SKM-1 (cell line): ENCODE measurements at regions not wholly inside any gene's neighbourhood (a gene's known extent, or its start where the extent isn't known, plus 50 kb on each side); places are given as distances from the start of the nearest gene placed in this dataset.
"Not testable (repeated sequence)": the region's sequence is repeated elsewhere in the genome, so short reads cannot be mapped to it uniquely, and the experiment has no call there.

Experiments
- DNase-seq: peaks from one replicate; lab custom pipeline; 2025; ENCODE audit not compliant: unreplicated experiment; lab: John Stamatoyannopoulos, UW

DNA sequence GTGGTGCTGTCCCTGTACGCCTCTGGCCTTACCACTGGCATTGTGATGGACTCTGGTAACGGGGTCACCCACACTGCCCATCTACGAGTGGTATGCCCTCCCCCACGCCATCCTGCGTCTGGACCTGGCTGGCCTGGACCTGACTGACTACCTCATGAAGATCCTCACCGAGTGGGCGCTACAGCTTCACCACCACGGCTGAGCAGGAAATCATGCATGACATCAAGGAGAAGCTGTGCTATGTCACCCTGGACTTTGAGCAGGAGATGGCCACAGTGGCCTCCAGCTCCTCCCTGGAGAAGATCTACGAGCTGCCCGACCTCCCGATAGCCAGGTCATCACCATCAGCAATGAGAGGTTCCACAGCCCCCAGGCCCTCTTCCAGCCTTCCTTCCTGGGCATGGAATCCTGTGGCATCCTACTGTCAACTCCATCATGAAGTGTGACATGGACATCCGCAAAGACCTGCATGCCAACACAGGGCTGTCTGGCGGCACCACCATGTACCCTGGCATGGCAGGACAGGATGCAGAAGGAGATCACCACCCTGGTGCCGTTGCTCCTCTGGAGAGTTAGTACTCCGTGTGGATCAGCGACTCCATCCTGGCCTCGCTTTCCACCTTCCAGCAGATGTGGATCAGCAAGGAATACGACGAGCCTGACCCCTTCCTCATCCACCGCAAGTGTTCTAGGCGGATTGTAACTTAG is 434.2 kb upstream of the RGMB start:
- no peak for DNase-seq

DNA sequence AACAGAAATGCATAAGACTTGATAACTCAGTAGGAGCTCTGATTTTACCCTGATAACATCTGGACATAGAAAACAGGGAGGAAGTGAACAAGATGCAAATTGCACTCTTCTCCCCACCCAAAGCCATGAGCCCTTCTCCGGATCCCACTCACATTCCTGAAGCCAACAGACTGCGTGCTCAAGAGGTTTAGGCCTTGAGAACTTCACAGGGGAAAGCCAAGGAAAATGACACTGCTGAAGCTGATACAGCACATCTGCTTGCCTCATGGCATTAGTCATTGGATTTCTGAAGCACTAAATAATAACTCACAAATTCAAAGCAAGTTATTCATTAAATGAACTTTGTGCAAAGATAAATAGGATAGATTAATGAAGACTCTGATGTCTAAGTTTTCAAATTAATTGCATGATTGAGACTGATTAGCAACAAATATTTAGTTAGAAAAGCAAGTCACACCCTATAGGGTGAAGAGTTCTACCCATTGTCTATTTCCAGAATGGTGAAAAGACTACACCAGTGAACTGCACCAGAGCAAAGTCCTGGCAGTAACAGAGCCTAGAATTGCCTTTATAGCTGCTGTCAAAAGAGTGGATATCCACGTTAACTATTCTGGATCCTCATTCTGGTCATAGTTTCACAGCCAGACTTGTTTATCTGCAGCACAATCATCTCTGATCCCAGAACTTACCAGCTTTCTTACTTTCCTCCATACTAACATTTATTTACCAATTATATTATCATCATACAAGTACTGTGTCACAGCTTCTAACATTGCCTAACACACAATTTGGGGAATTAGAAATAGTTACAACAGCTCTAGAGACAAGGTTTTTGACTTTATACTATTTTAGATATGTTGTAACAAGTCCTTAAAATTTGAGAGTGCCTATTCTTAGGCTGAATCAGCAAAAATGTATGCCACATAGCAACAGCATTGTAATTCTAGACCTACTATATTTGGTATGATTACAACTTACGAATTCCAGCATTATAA is 432.1 kb upstream of the RGMB start:
- DNase-seq, result no peak

DNA sequence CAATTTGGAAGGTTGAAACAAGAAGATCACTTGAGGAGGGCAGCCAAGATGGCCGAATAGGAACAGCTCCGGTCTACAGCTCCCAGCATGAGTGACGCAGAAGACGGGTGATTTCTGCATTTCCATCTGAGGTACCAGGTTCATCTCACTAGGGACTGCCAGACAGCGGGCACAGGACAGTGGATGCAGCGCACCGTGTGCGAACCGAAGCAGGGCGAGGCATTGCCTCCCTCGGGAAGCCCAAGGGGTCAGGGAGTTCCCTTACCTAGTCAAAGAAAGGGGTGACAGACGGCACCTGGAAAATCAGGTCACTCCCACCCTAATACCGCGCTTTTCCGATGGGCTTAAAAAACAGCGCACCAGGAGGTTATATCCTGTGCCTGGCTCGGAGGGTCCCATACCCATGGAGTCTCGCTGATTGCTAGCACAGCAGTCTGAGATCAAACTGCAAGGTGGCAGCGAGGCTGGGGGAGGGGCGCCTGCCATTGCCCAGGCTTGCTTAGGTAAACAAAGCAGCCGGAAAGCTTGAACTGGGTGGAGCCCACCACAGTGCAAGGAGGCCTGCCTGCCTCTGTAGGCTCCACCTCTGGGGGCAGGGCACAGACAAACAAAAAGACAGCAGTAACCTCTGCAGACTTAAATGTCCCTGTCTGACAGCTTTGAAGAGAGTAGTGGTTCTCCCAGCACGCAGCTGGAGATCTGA is 430.4 kb upstream of the RGMB start:
- DNase-seq, result not testable (repeated sequence)

DNA sequence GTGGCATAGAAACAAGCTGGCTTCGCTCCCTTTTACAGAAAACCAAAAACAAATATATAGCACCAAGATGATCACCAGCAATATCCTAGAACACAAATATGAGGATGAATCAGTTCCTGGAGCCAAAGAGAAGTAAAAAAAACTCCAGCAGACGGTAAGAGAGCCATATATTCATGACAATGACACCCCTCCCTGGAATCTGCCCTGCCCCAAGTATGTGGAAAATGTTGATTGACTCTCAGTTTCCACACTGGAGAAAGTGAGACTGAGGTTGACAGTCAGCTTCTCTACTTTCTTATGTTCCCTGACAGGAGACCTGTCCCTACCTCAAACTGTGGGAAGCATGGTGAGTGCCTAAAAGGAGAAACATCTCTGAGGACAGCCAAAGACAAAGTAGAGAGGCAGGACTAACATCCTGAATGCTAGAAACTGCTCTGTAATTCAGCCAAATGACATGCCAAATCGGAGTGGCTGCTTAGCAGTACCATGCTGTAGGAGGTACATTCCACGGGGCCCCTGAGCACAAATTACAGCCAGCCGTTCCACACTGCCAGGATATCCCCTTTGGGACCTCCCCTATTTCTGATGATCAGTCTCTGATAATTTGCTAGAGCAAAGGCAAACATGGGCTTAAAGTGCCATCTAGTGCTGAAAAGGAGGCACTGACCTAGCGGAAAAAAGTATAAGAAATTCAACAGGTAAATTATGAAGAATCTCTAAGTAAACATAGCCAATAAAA is 424.0 kb upstream of the RGMB start:
- no peak for DNase-seq

DNA sequence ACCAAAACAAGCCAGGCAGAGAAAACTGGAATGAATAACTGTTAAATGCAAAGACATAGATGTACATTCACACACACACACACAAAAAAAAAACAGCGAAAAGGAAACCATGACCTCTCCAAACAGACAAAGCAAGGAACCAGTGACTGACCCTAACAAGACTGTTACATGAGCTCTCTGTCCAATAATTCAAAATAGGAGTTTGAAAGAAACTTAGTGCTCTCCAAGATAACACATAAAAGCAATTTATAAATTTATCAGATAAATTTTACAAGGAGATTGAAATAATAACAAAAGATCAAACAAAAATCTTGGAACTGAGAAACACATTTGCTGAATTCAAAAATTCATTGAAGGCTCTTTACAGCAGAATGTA is 423.5 kb upstream of the RGMB start:
- no peak for DNase-seq

DNA sequence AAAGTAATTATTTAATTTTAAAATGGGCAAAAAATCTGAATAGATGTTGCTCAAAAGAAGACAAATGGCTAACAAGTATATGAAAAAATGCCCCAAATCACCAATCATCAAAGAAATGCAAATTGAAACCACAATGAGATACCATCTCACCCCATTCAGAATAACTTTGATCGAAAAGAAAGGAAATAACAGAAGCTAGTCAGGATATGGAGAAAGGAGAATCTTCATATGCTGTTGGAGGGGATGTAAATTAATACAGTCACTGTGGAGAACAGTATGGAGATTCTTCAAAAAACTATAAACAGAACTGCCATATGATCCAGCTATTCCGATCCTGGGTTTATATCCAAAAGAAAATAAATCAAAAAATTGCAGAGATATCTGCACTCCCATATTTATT is 418.5 kb upstream of the RGMB start:
- no peak for DNase-seq

DNA sequence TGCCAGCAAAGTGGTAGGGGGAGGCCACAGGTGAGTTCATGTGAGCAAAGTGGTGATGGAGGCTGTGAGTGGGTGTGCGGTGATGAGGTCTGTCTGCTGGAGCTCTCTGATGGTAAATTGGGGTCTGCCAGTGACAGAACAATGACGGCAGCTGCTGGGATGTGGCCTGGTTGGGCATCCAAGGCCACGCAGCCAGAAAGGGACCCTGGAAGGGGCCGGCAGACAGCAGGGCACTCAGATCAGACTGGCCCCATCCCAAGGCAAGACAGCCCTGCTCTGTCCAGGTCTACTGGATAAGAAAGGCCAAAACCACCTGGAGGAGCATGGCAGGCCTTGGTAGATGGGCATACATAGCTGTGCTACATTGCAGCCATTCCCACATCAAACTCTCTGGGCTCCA is 412.9 kb upstream of the RGMB start:
- DNase-seq, result no peak

DNA sequence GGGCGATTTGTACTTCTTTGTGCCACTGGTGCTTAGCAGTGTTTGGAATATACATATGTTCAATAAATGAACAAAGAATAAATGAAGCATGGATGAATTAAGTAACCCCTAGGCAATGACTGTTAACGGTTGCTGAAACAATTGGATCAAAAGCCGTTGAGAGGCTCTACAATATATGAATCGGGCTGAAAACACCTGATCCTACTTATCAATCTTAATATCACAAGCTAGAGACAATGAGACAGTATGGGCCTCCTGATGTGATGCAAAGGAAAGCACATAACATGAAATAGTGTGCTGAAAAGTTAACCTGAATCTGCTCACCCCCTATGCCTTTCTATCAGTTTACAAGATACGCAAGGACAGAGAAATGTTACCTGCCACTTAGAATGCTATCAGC is 410.3 kb upstream of the RGMB start:
- no peak for DNase-seq

DNA sequence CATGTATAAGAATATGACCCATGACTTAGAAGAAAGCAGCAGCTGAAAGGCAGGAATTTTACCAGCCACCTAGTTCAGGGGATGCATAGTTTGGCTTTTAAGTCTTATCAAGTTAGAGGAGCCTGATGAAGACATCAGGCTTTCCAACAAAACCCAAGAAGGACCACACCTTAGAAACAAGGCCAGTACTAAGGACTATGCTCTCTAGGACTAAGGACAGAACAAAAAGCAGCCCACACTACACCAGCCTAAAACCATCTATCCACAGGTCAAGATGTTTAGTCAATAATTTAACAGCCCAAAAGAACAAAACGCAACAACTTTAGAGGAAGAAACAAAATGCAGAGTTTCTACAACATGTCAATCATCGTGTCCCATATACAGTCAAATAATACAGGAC is 408.9 kb upstream of the RGMB start:
- no peak for DNase-seq

DNA sequence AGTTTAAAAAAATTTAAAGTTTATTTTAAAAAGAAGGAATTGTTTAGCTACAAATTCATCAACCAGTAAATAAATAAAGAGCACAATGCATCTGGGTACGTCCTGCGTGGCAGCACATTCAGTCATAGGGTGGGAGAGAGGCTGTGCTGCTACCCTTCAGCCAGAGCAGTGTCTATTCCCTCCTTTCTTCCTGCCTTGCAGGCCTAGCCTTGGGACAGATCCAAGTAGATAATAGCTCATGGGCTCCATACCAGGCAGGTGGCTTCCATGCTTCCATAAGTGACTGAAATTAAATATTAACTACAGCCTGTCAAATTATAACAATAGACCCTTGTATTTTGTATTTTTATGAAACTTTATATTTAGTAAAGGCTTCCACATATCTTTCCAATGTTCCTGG is 408.3 kb upstream of the RGMB start:
- DNase-seq, result no peak

DNA sequence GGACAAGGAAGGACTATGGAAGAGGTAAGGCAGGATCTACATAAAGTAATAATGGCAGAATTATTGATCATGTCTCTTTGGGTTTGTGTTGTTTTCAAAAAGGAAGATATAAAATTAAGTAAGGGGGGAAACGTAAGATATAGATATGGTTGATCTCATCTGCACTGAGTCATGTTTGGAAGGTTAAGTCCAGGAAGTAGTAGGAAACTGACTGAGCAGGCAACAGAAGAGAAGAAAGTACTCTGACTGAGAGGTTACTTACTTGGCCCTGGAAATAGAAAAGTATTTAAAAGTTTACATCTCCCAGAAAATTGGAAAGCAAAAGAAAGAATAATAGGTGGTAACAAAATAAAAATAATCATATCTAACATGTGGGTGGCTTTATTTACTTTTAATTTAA is 405.3 kb upstream of the RGMB start:
- DNase-seq, result no peak

DNA sequence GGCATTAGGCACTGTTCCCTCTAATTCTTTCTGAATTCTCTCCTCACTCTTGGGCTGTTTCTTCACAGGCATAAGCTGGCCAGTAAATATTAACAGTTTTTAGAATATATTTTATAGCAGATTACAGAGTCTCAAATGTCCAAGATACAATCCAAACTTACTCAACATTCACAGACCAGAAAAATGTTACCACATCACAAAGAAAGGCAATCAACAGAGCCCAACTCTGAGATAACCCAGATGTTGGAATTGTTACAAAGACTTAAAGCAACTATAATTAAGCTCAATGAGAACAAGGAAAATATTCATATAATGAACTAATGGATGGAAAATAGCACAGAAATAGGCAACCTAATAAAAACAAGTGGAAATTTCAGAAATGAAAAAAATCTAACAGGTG is 401.1 kb upstream of the RGMB start:
- DNase-seq, result no peak

DNA sequence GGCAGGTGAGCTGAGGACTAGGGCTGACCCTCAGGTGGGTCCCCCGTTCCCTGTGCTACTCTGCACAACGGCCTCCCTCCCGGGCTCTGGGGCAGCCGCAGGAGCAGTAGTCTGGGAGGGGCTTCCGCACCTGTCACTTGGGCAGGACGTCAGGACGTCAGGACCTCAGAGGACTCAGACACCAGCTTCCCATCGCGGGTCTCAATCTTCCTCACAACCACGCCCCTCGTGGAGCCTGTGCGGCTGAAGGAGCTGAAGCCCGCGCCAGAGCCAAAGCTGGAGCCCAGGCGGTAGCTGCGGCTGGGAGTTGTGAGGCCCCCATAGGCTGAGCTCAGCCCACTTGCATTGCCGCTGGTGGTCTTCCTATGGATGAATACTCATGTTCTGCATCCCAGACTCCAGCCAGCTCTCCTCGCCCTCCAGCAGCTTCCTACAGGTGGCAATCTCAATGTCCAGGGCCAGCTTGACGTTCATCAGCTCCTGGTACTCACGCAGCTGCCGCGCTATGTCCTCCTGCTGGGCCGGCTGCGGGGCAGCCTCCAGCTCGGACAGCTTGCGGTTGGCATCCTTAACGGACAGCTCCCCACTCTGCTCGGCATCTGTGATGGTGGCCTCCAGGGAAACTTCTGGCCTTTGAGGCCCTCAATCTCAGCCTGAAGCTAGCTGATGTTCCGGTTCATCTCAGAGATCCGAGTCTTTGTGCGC is 381.4 kb upstream of the RGMB start:
- DNase-seq, result no peak

DNA sequence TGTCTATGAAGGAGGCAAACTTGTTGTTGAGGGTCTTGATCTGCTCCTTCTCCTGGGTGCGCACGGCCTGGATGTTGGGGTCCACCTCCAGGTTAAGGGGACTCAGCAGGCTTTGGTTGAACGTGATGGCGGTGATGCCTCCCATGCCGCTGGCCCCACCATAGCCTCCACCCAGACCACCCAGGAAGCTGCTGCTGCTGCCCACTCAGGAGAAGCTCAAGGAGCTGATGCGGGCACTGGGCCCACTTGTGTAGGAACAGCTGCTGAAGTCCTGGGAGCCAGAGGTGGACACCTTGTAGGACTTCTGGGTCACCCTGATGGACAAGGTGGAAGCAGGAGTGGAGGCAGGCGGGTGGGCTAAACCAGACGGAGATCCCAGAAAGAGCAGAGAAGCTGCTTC is 380.3 kb upstream of the RGMB start:
- not testable (repeated sequence) for DNase-seq

DNA sequence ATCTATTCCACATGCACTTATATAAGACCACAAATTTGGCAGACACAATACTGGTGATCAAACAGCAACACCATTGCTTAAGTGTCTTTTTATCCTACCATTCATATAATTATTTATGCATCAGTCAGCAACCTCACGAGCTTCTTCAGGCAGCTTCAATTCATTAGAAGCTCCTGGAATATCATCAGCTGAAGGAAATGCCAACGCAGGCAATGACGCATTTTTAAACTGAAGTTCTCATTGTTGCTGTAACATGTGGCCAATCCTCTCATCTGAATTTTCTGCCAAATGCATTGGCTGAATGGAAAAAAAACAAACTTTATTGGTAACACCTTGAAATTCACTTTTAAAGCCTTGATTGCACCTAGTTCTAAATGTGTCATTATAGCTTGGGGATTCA is 376.4 kb upstream of the RGMB start:
- no peak for DNase-seq

DNA sequence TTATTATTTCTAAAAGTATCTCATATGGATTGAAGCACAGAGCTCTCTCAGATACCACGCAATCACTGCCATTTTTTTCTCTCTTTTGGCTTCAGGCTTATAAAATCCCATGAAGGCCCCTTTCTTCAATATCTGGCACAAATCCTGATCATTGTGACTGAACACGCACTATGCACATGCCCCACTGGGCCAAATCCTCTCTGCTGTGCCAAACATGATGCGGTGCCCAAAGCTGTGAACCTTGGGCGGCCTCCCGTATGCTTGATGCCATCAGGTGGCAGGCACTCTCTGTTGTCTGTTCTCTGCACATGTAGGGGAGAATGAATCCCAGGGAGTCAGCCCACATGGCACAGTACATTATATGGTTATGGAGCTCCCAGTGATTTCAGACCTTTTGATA is 375.0 kb upstream of the RGMB start:
- no peak for DNase-seq

DNA sequence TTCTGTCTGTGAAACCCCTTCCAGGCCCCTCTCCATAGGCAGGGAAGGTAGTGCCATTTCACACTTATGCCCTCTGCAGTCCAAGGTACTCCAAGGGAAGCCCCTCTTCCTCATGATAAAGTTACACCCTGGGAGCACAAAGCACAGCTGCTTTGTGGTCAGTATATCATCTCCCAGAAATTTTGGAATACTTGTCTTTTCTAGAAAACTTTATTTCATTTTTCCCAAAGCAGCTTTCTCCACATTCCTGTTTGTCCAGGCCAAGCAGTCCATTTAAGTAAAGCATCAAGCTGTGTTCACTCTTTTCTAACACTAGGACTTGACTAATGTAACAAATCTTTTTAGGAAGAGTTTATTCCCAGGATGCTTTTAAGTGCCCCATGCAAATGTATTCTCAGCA is 371.8 kb upstream of the RGMB start:
- no peak for DNase-seq

DNA sequence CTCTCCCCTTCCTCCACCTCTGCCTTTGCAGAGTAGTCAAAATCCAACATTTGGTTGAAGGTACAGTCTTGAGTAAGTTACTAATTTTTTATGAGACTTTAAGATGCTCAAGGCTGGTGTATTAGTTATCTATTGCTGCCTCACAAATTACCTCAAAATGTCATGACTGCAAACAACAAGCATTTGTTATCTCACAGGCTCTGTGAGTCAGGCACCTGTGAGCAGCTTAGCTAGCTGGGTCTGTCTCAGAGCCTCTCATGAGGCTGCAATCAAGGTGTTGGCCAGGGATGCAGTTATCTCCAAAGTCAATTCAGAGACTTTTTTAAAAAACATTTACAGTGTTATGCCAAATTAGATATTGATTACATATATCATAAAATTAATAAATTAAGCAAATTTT is 371.3 kb upstream of the RGMB start:
- no peak for DNase-seq

DNA sequence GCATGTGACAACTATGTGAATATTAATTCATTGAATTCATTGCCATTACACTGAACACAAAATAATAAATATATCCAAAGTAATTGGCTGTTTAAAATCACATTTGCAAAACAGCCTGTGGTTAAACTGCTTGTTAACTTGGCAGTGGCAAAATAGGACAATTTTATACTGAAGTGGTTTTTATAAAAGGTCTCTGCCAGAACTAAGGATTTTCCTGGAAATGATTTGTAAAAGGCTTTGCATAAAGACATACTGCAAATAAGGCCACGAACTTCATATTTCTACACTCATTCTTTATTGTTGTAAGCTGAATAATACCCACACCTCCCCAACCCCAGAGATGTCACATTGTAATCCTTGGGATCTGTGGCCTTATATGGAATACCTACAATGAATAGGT is 370.3 kb upstream of the RGMB start:
- DNase-seq, result no peak

DNA sequence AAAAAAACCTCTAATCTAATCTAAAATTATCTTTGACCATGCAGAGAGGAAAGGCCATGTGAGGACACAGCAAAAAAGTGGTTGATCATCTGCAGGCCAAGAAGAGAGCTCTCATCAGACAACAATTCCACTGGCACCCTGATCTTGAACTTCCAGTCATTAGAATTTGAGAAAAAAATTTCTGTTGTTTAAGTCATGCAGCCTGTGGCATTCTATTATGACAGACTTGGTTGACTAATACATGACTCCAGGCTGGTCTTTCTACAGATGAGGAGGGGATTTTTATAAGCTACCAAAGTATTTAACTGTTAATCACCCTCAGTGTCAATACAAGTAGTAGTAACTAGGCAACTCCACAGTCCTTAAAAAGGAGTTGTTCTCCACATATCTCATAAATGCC is 358.5 kb upstream of the RGMB start:
- no peak for DNase-seq

DNA sequence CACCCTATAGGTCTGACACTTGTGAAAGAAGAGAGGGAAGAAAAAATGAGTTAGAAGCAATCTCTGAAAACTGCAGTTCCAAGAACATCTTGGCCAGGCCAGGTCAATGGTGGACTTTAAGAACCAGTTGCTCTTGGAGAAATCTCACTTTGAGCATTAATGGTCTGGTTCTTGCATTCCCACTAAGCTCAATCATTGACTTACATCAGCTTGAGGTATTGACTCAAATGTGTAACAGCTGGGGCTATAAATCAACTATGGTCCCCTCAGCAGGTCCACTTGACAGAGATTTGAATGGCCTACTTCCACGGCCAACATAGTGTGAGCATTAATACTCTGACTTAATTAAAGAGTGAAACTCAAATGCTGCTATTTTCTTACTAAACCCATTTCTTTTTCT is 357.8 kb upstream of the RGMB start:
- DNase-seq, result no peak
